Tibial nerve (tissue), 4 donors: ENCODE measurements at regions not wholly inside any gene's neighbourhood (a gene's known extent, or its start where the extent isn't known, plus 50 kb on each side); places are given as distances from the start of the nearest gene placed in this dataset.

Experiments
- CTCF ChIP-seq, 5 experiments: fragments of 200-600 bp in 3 of 5; fragments of 450-650 bp in 2 of 5; sonication (generic) in 3 of 5; IDR thresholded peaks; one replicate each; pipeline ENCODE4 v1.5.1; 2016 to 2019; ENCODE audit warnings: antibody characterized with exemption in 5 of 5, mild to moderate bottlenecking in 3 of 5, moderate library complexity in 2 of 5
- EP300 ChIP-seq, 2 donors: sonication (generic); formaldehyde crosslinking; IDR thresholded peaks; one replicate each; pipeline ENCODE4 v1.6.1; 2017; ENCODE audit warnings: antibody characterized with exemption in 2 of 2, mild to moderate bottlenecking in 1 of 2
- POLR2A ChIP-seq, 2 donors: fragments of 450-650 bp; IDR thresholded peaks; one replicate each; pipeline ENCODE4 v1.6.1; 2017; ENCODE audit warnings: antibody characterized with exemption in 2 of 2, mild to moderate bottlenecking in 2 of 2, moderate library complexity in 2 of 2

- no peak for TF ChIP-seq CTCF (IDR thresholded peaks at IDR 0.05)
- no peak for TF ChIP-seq EP300 (IDR thresholded peaks at IDR 0.05)
- no peak for TF ChIP-seq POLR2A (IDR thresholded peaks at IDR 0.05)
These were observed 613.3 kb downstream of the TSN start for GRCh38 chr2:122368576-122369243.
